Karpas-422 (cell line): ENCODE measurements at regions not wholly inside any gene's neighbourhood (a gene's known extent, or its start where the extent isn't known, plus 50 kb on each side); places are given as distances from the start of the nearest gene placed in this dataset.
"Not testable (repeated sequence)": the region's sequence is repeated elsewhere in the genome, so short reads cannot be mapped to it uniquely, and the experiment has no call there.

Source experiments
- DNase-seq: peaks from one replicate; pipeline ENCODE4 v3.0.0-alpha.2; 2015
- H2AFZ ChIP-seq: fragments of 200-600 bp; sonication (generic); 2 replicates; pipeline ENCODE4 v1.6.1; 2014; ENCODE audit warnings: antibody characterized with exemption, low read length, mixed read lengths
- H3K27ac ChIP-seq: fragments of 200-600 bp; sonication (generic); 2 replicates; pipeline ENCODE4 v1.5.1; 2014; ENCODE audit warnings: mild to moderate bottlenecking, low read length, moderate library complexity
- H3K27me3 ChIP-seq: fragments of 200-600 bp; sonication (generic); 2 replicates; pipeline ENCODE4 v1.6.1; 2014; ENCODE audit warnings: low read length, mixed read lengths
- H3K36me3 ChIP-seq: fragments of 200-600 bp; sonication (generic); 2 replicates; pipeline ENCODE4 v1.6.1; 2014; ENCODE audit warnings: low read length, mixed read lengths; ENCODE audit not compliant: insufficient read depth
- H3K4me1 ChIP-seq: fragments of 200-600 bp; sonication (generic); 2 replicates; pipeline ENCODE4 v1.6.1; 2014; ENCODE audit warnings: mild to moderate bottlenecking, low read length, mixed read lengths
- H3K4me2 ChIP-seq: fragments of 200-600 bp; sonication (generic); 2 replicates; pipeline ENCODE4 v1.6.1; 2014; ENCODE audit warnings: low read length, low read depth, mild to moderate bottlenecking; ENCODE audit not compliant: poor library complexity, severe bottlenecking
- H3K4me3 ChIP-seq: fragments of 200-600 bp; sonication (generic); 2 replicates; pipeline ENCODE4 v1.5.1; 2014; ENCODE audit warnings: mild to moderate bottlenecking, antibody characterized with exemption, low read length, mixed read lengths
- H3K79me2 ChIP-seq: fragments of 200-600 bp; sonication (generic); 2 replicates; pipeline ENCODE4 v1.6.1; 2014; ENCODE audit warnings: mild to moderate bottlenecking, low read length, mixed read lengths
- H3K9ac ChIP-seq: fragments of 200-600 bp; sonication (generic); 2 replicates; pipeline ENCODE4 v1.6.0; 2014; ENCODE audit warnings: low read length
- H3K9me2 ChIP-seq: fragments of 200-600 bp; sonication (generic), shearing (Covaris generic); replicated peaks from 2 replicates; pipeline ENCODE4 v1.6.0; 2014; ENCODE audit warnings: mild to moderate bottlenecking, low read length, moderate library complexity; ENCODE audit not compliant: insufficient read depth
- H3K9me3 ChIP-seq: fragments of 300-700, 200-600 bp; sonication (generic); 2 replicates; pipeline ENCODE4 v1.6.1; 2014; ENCODE audit warnings: low read length, mixed read lengths
- H4K20me1 ChIP-seq: fragments of 200-600 bp; sonication (generic); 2 replicates; pipeline ENCODE4 v1.6.1; 2014; ENCODE audit warnings: mild to moderate bottlenecking, antibody characterized with exemption, low read length, low read depth; ENCODE audit not compliant: insufficient read depth

GRCh38 chr5:33091571-33092363 lies 349.0 kb upstream of the TARS1 start:
- H3K36me3 ChIP-seq, result no peaks in the 10 kb centered on the region
- H3K9me2 ChIP-seq, result no peaks in the 10 kb centered on the region
- H3K79me2 ChIP-seq, result no peaks in the 10 kb centered on the region
- H3K27me3 ChIP-seq, result no peaks in the 10 kb centered on the region
- no peak overlapping the region for H3K27ac ChIP-seq
- no peaks in the 10 kb centered on the region for H4K20me1 ChIP-seq
- H3K4me3 ChIP-seq, result no peak overlapping the region
- H3K9ac ChIP-seq, result no peak overlapping the region
- DNase-seq, result no peak
- H2AFZ ChIP-seq, result no peak overlapping the region
- H3K4me1 ChIP-seq, result no peaks in the 10 kb centered on the region
- no peaks in the 10 kb centered on the region for H3K9me3 ChIP-seq
- H3K4me2 ChIP-seq, result no peak overlapping the region

DNA sequence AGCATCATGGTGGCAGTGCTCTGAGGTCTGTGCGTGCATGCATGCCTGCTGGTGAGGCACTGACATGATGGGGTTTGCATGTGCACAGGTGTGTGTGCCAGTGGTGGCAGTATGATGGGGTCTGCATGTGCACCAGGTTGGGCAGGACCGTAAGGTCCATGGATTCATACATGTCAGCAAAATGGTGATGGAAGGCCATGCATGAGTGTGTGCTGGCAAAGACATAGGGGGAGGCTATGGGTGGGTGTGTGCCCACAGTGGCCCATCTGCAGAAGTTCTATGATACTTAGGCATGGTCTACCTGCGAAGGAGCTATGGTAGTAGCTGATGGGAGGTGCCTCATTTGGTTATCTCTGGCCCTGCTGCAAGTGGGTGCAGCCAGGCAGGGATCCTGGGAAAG lies 348.0 kb upstream of the TARS1 start:
- Histone ChIP-seq H4K20me1 (no peaks in the 10 kb centered on the region), H3K27me3 (no peaks in the 10 kb centered on the region), H3K9me3 (no peaks in the 10 kb centered on the region), H3K36me3 (no peaks in the 10 kb centered on the region), H3K4me3 (no peak overlapping the region), H2AFZ (no peak overlapping the region), H3K4me2 (no peak overlapping the region), H3K9me2 (no peaks in the 10 kb centered on the region), H3K79me2 (no peaks in the 10 kb centered on the region), H3K9ac (no peak overlapping the region), H3K27ac (no peak overlapping the region), H3K4me1 (no peaks in the 10 kb centered on the region)
- no peak for DNase-seq

GRCh38 chr5:33102551-33102950 lies 338.2 kb upstream of the TARS1 start:
- H3K79me2 ChIP-seq, result no peaks in the 10 kb centered on the region
- no peaks in the 10 kb centered on the region for H3K4me1 ChIP-seq
- DNase-seq, result no peak
- no peak overlapping the region for H3K4me2 ChIP-seq
- no peak overlapping the region for H2AFZ ChIP-seq
- H3K9me3 ChIP-seq, result no peaks in the 10 kb centered on the region
- H4K20me1 ChIP-seq, result no peaks in the 10 kb centered on the region
- H3K4me3 ChIP-seq, result no peak overlapping the region
- no peak overlapping the region for H3K27ac ChIP-seq
- 0 out of 2 replicates have a peak, but pooled peaks cover 2% of the 10 kb centered on the region for H3K9me2 ChIP-seq
- H3K27me3 ChIP-seq, result 0 out of 2 replicates have a peak, but pooled peaks cover 2% of the 10 kb centered on the region
- no peaks in the 10 kb centered on the region for H3K36me3 ChIP-seq
- H3K9ac ChIP-seq, result no peak overlapping the region

- H3K9me2 ChIP-seq, result 0 out of 2 replicates have a peak, but pooled peaks cover 2% of the 10 kb centered on the region
- H3K9me3 ChIP-seq, result no peaks in the 10 kb centered on the region
- no peaks in the 10 kb centered on the region for H4K20me1 ChIP-seq
- no peaks in the 10 kb centered on the region for H3K4me1 ChIP-seq
- H3K9ac ChIP-seq, result no peak overlapping the region
- H3K4me2 ChIP-seq, result no peak overlapping the region
- H3K4me3 ChIP-seq, result no peak overlapping the region
- no peak overlapping the region for H2AFZ ChIP-seq
- no peaks in the 10 kb centered on the region for H3K79me2 ChIP-seq
- no peaks in the 10 kb centered on the region for H3K36me3 ChIP-seq
- H3K27ac ChIP-seq, result no peak overlapping the region
- 0 out of 2 replicates have a peak, but pooled peaks cover 2% of the 10 kb centered on the region for H3K27me3 ChIP-seq
- DNase-seq, result no peak
Observed at GRCh38 chr5:33105521-33105941, 335.2 kb upstream of the TARS1 start.

- not testable (repeated sequence) for H3K36me3 ChIP-seq, H3K9me2 ChIP-seq, H3K9me3 ChIP-seq, H3K4me3 ChIP-seq, DNase-seq, H3K27ac ChIP-seq, H3K79me2 ChIP-seq, H2AFZ ChIP-seq, H3K4me2 ChIP-seq, H3K27me3 ChIP-seq, H3K4me1 ChIP-seq, H4K20me1 ChIP-seq, H3K9ac ChIP-seq
Observed at GRCh38 chr5:33110496-33110895, 330.3 kb upstream of the TARS1 start.

- no peak overlapping the region for H2AFZ ChIP-seq
- no peaks in the 10 kb centered on the region for H3K9me2 ChIP-seq
- H3K9ac ChIP-seq, result no peak overlapping the region
- no peak overlapping the region for H3K27ac ChIP-seq
- H3K4me1 ChIP-seq, result no peaks in the 10 kb centered on the region
- H3K36me3 ChIP-seq, result no peaks in the 10 kb centered on the region
- no peak for DNase-seq
- H3K27me3 ChIP-seq, result no peaks in the 10 kb centered on the region
- H3K79me2 ChIP-seq, result no peaks in the 10 kb centered on the region
- H3K4me3 ChIP-seq, result no peak overlapping the region
- no peaks in the 10 kb centered on the region for H3K9me3 ChIP-seq
- H3K4me2 ChIP-seq, result no peak overlapping the region
- no peaks in the 10 kb centered on the region for H4K20me1 ChIP-seq
Observed at GRCh38 chr5:33114361-33114760, 326.4 kb upstream of the TARS1 start.

GRCh38 chr5:33115467-33115866 lies 325.3 kb upstream of the TARS1 start:
- H3K9me3 ChIP-seq, result no peaks in the 10 kb centered on the region
- no peaks in the 10 kb centered on the region for H3K79me2 ChIP-seq
- no peaks in the 10 kb centered on the region for H3K9me2 ChIP-seq
- no peaks in the 10 kb centered on the region for H4K20me1 ChIP-seq
- no peak overlapping the region for H3K27ac ChIP-seq
- H3K36me3 ChIP-seq, result no peaks in the 10 kb centered on the region
- H3K4me2 ChIP-seq, result no peak overlapping the region
- no peak overlapping the region for H3K9ac ChIP-seq
- H3K4me1 ChIP-seq, result no peaks in the 10 kb centered on the region
- H2AFZ ChIP-seq, result no peak overlapping the region
- DNase-seq, result no peak
- no peak overlapping the region for H3K4me3 ChIP-seq
- H3K27me3 ChIP-seq, result no peaks in the 10 kb centered on the region

GRCh38 chr5:33118761-33119415 lies 321.9 kb upstream of the TARS1 start:
- Histone ChIP-seq H3K79me2 (no peaks in the 10 kb centered on the region), H3K9me2 (no peaks in the 10 kb centered on the region), H3K9me3 (no peaks in the 10 kb centered on the region), H3K9ac (no peak overlapping the region), H4K20me1 (no peaks in the 10 kb centered on the region), H2AFZ (no peak overlapping the region), H3K36me3 (no peaks in the 10 kb centered on the region), H3K27me3 (no peaks in the 10 kb centered on the region), H3K4me3 (no peak overlapping the region), H3K4me2 (no peak overlapping the region), H3K4me1 (no peaks in the 10 kb centered on the region), H3K27ac (no peak overlapping the region)
- no peak for DNase-seq
